Vagina (tissue), 2 donors: ENCODE measurements at regions not wholly inside any gene's neighbourhood (a gene's known extent, or its start where the extent isn't known, plus 50 kb on each side); places are given as distances from the start of the nearest gene placed in this dataset.

Experiments used
- DNase-seq, 2 donors: peaks; one replicate each; pipeline ENCODE4 v3.0.0-alpha.2; 2017; ENCODE audit errors: extremely low spot score in 2 of 2
- H3K27ac ChIP-seq: fragments of 200-600 bp; sonication (generic); one replicate; pipeline ENCODE4 v1.5.1; 2019
- H3K27me3 ChIP-seq: fragments of 200-600 bp; sonication (generic); one replicate; pipeline ENCODE4 v1.5.1; 2019
- H3K36me3 ChIP-seq, 2 donors: fragments of 200-600 bp; sonication (generic); one replicate each; pipeline ENCODE4 v1.5.1; 2017 to 2019
- H3K4me1 ChIP-seq: fragments of 200-600 bp; sonication (generic); one replicate; pipeline ENCODE4 v1.5.1; 2019
- H3K4me3 ChIP-seq, 2 donors: fragments of 200-600 bp; sonication (generic); 1 replicate in 1 of 2; 2 replicates in 1 of 2; pipeline ENCODE4 v1.5.1; 2016 to 2019
- H3K9me3 ChIP-seq: fragments of 200-600 bp; sonication (generic); one replicate; pipeline ENCODE4 v1.5.1; 2019
- CTCF ChIP-seq, 3 experiments: fragments of 450-650 bp in 2 of 3; fragments of 200-600 bp in 1 of 3; sonication (generic) in 1 of 3; IDR thresholded peaks; one replicate each; pipeline ENCODE4 v1.5.1; 2017 to 2019; ENCODE audit warnings: antibody characterized with exemption in 3 of 3, mild to moderate bottlenecking in 2 of 3, moderate library complexity in 2 of 3
- POLR2A ChIP-seq, 2 donors: fragments of 450-650 bp; IDR thresholded peaks; one replicate each; pipeline ENCODE4 v1.6.1; 2017; ENCODE audit warnings: antibody characterized with exemption in 2 of 2, mild to moderate bottlenecking in 2 of 2, moderate library complexity in 2 of 2
- POLR2AphosphoS5 ChIP-seq, 2 donors: sonication (generic); formaldehyde crosslinking; IDR thresholded peaks; one replicate each; pipeline ENCODE4 v1.9.0; 2017; ENCODE audit warnings: antibody characterized with exemption in 2 of 2, mild to moderate bottlenecking in 2 of 2, low read depth in 1 of 2; ENCODE audit not compliant: insufficient read depth in 1 of 2
- intact Hi-C: fragments of 100-400 bp; cut with DNase I; formaldehyde crosslinking; loops from one replicate; pipeline ENCODE4 v1.15.1; 2023

GRCh38 chr20:11437090-11437489 lies 480.6 kb upstream of the BTBD3 start:
- TF ChIP-seq POLR2A (IDR thresholded peaks at IDR 0.05) (no peak), CTCF (IDR thresholded peaks at IDR 0.05) (no peak)
- intact Hi-C loops: no loop called here
- no peak overlapping the region for H3K4me3 ChIP-seq
- H3K27me3 ChIP-seq: no peaks in the 10 kb centered on the region
- H3K27ac ChIP-seq: no peak overlapping the region
- H3K9me3 ChIP-seq: no peaks in the 10 kb centered on the region
- no peak for DNase-seq
- H3K36me3 ChIP-seq: no peaks in the 10 kb centered on the region
- H3K4me1 ChIP-seq: no peaks in the 10 kb centered on the region

DNA sequence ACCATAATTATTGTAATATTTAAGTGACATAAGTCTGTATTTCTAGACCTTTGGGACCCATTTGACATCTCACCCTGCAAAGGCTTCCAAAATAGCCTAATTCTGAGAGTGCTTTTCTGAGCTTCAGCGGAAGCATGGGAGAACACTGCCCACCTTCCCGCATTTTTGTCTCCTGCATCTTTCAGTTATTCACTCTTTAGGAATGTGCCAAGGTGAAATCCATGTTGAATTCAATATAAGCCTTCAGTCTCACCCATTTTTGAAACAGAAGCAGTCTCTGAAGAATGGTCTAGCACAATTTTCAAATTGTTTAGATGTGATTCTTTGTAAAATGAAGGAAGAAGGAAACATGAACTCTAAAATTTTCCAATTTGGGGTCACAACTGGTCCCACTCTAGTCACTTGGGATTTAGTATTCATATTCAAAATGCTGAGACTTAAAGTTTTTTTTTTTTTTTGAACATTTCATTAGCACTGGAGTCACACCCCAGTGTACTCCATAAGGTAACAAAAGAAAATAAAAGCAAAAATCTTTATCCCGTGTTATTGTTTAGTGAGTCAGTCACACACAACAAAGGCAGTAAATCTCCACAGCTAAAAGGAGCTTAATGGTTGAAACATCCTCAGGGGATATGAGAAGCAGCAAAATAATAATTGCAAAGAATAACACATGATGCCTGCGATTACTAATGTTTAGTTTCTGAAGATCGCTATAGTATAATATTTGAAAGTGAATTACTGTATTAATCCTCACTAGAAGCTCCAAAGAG lies 479.9 kb upstream of the BTBD3 start:
- Histone ChIP-seq H3K4me3 (no peak overlapping the region), H3K4me1 (no peaks in the 10 kb centered on the region), H3K36me3 (no peaks in the 10 kb centered on the region), H3K9me3 (no peaks in the 10 kb centered on the region), H3K27me3 (no peaks in the 10 kb centered on the region), H3K27ac (no peak overlapping the region)
- intact Hi-C loops: no loop called here
- no peak for TF ChIP-seq CTCF (IDR thresholded peaks at IDR 0.05)
- no peak for TF ChIP-seq POLR2AphosphoS5 (IDR thresholded peaks at IDR 0.05; ENCODE audit: insufficient read depth in 1 of 2, low read depth in 1 of 2)
- no peak for TF ChIP-seq POLR2A (IDR thresholded peaks at IDR 0.05)
- DNase-seq: no peak

GRCh38 chr20:11438412-11438811 lies 479.3 kb upstream of the BTBD3 start:
- no peak overlapping the region for H3K4me3 ChIP-seq
- no peaks in the 10 kb centered on the region for H3K36me3 ChIP-seq
- H3K27me3 ChIP-seq: no peaks in the 10 kb centered on the region
- H3K9me3 ChIP-seq: no peaks in the 10 kb centered on the region
- DNase-seq: no peak
- no peak for TF ChIP-seq POLR2AphosphoS5 (IDR thresholded peaks at IDR 0.05; ENCODE audit: insufficient read depth in 1 of 2, low read depth in 1 of 2)
- no peak for TF ChIP-seq CTCF (IDR thresholded peaks at IDR 0.05)
- no peak for TF ChIP-seq POLR2A (IDR thresholded peaks at IDR 0.05)
- H3K4me1 ChIP-seq: no peaks in the 10 kb centered on the region
- intact Hi-C loops: no loop called here
- no peak overlapping the region for H3K27ac ChIP-seq

DNA sequence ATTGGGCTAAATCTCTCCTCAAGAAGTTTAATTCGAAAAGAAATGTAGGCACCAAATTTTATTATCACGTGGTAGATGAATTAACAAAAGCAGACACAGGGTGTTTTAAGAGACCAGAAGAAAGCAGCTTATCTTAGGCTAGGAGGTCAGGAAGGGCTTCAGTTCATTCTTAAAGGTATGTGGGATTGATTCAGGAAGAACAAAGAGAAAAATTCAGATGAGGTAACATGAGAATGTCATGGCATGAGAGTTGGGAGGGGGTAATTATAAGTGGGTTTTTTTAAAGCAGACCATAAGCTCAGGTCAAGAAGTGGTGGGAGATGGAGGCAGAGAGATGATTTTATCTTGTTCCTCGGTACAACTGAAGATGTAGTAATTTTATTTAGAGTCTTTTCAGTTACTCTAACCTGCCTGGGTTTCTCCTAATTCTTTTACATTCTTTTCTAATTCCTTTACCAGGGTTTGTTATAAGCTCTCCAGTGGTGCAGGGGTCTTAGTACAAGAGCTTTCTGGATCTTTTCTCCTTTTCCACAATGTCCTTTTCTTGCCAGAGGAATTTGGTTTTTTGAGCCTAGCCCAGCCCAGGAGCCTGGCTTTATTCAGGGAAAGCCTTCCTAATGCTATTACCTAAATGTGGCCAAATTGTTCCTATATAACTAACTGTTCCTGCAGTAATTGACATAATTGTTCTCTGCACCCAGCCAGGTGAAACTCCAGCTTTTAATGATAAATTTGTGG lies 474.1 kb upstream of the BTBD3 start:
- H3K36me3 ChIP-seq: no peaks in the 10 kb centered on the region
- intact Hi-C loops: no loop called here
- H3K9me3 ChIP-seq: no peaks in the 10 kb centered on the region
- H3K4me1 ChIP-seq: no peaks in the 10 kb centered on the region
- no peak for TF ChIP-seq POLR2A (IDR thresholded peaks at IDR 0.05)
- TF ChIP-seq POLR2AphosphoS5 (IDR thresholded peaks at IDR 0.05; ENCODE audit: insufficient read depth in 1 of 2, low read depth in 1 of 2): no peak
- TF ChIP-seq CTCF (IDR thresholded peaks at IDR 0.05): no peak
- H3K4me3 ChIP-seq: no peak overlapping the region
- H3K27me3 ChIP-seq: no peaks in the 10 kb centered on the region
- no peak overlapping the region for H3K27ac ChIP-seq
- no peak for DNase-seq

- DNase-seq: no peak
- Histone ChIP-seq H3K27ac (no peak overlapping the region), H3K36me3 (no peaks in the 10 kb centered on the region), H3K4me3 (no peak overlapping the region), H3K9me3 (no peaks in the 10 kb centered on the region), H3K4me1 (no peaks in the 10 kb centered on the region), H3K27me3 (no peaks in the 10 kb centered on the region)
- intact Hi-C loops: no loop called here
- TF ChIP-seq POLR2A (IDR thresholded peaks at IDR 0.05) (no peak), POLR2AphosphoS5 (IDR thresholded peaks at IDR 0.05; ENCODE audit: insufficient read depth in 1 of 2, low read depth in 1 of 2) (no peak), CTCF (IDR thresholded peaks at IDR 0.05) (no peak)
These were observed 472.5 kb upstream of the BTBD3 start for GRCh38 chr20:11445161-11445560.
